ENCODE measurements at regions not wholly inside any gene's neighbourhood (a gene's known extent, or its start where the extent isn't known, plus 50 kb on each side); places are given as distances from the start of the nearest gene placed in this dataset.

- no peak for TF ChIP-seq POLR2A (IDR thresholded peaks at IDR 0.05; ENCODE audit: low read depth, low read length)
- no peak for TF ChIP-seq TAF1 (IDR thresholded peaks at IDR 0.05; ENCODE audit: low read depth, low read length)
- TF ChIP-seq SPI1 (IDR thresholded peaks at IDR 0.05; ENCODE audit: low read depth, low read length): no peak
Observed at GRCh38 chr13:50126263-50126992, 111.2 kb downstream of the KCNRG start.

Measured in GM12891 (cell line).